Astrocyte (in vitro differentiated cells and primary cell): ENCODE measurements at regions not wholly inside any gene's neighbourhood (a gene's known extent, or its start where the extent isn't known, plus 50 kb on each side); places are given as distances from the start of the nearest gene placed in this dataset.
"Not testable (repeated sequence)": the region's sequence is repeated elsewhere in the genome, so short reads cannot be mapped to it uniquely, and the experiment has no call there.

Source experiments
- DNase-seq: peaks from one replicate; pipeline ENCODE4 v3.0.0-alpha.2; 2010; ENCODE audit warnings: low read depth
- FAIRE-seq: peaks from 2 replicates; lab custom pipeline; 2011; peaks lifted over from hg19 to GRCh38; lab: Jason Lieb, UNC
- H2AFZ ChIP-seq: 2 replicates; pipeline ENCODE4 v1.6.0; 2012; ENCODE audit warnings: low read depth, low read length, inconsistent platforms
- H3K27ac ChIP-seq: 2 replicates; pipeline ENCODE4 v1.5.1; 2011; ENCODE audit warnings: low read depth, low read length, inconsistent platforms
- H3K27me3 ChIP-seq: 2 replicates; pipeline ENCODE4 v1.6.0; 2011; ENCODE audit warnings: low read length, inconsistent platforms; ENCODE audit not compliant: insufficient read depth
- H3K36me3 ChIP-seq: 2 replicates; pipeline ENCODE4 v1.5.1; 2011; ENCODE audit warnings: low read length, inconsistent platforms; ENCODE audit not compliant: insufficient read depth
- H3K4me1 ChIP-seq: 2 replicates; pipeline ENCODE4 v1.5.1; 2011; ENCODE audit warnings: low read length, inconsistent platforms; ENCODE audit not compliant: insufficient read depth
- H3K4me2 ChIP-seq: 2 replicates; pipeline ENCODE4 v1.6.0; 2012; ENCODE audit warnings: low read length, inconsistent platforms
- H3K4me3 ChIP-seq: 2 replicates; pipeline ENCODE4 v1.5.1; 2011; ENCODE audit warnings: low read depth, mild to moderate bottlenecking, low read length, inconsistent platforms; ENCODE audit not compliant: insufficient read depth
- H3K79me2 ChIP-seq: 2 replicates; pipeline ENCODE4 v1.6.0; 2012; ENCODE audit warnings: mild to moderate bottlenecking, low read length, inconsistent platforms; ENCODE audit not compliant: insufficient read depth
- H3K9ac ChIP-seq: 2 replicates; pipeline ENCODE4 v1.6.0; 2012; ENCODE audit warnings: mild to moderate bottlenecking, low read length, inconsistent platforms
- H3K9me3 ChIP-seq: 2 replicates; pipeline ENCODE4 v1.5.1; 2012; ENCODE audit warnings: low read depth, mild to moderate bottlenecking, low read length, inconsistent platforms; ENCODE audit not compliant: insufficient read depth
- H4K20me1 ChIP-seq: 2 replicates; pipeline ENCODE4 v1.6.0; 2012; ENCODE audit warnings: low read length, inconsistent platforms; ENCODE audit not compliant: insufficient read depth
- H3K27ac Mint-ChIP-seq: one replicate; pipeline ENCODE4 v1.8.0; 2021; ENCODE audit warnings: mild to moderate bottlenecking, mixed read lengths; ENCODE audit not compliant: unreplicated experiment
- H3K27me3 Mint-ChIP-seq: one replicate; pipeline ENCODE4 v1.8.0; 2021; ENCODE audit warnings: low read depth, mixed read lengths; ENCODE audit not compliant: unreplicated experiment
- H3K36me3 Mint-ChIP-seq: one replicate; pipeline ENCODE4 v1.8.0; 2021; ENCODE audit warnings: low read depth, mixed read lengths; ENCODE audit not compliant: unreplicated experiment
- H3K4me1 Mint-ChIP-seq: one replicate; pipeline ENCODE4 v1.8.0; 2021; ENCODE audit warnings: low read depth, mixed read lengths; ENCODE audit not compliant: unreplicated experiment
- H3K4me3 Mint-ChIP-seq: one replicate; pipeline ENCODE4 v1.8.0; 2021; ENCODE audit warnings: mild to moderate bottlenecking, moderate library complexity, mixed read lengths; ENCODE audit not compliant: unreplicated experiment
- H3K9me3 Mint-ChIP-seq: one replicate; pipeline ENCODE4 v1.8.0; 2021; ENCODE audit warnings: mild to moderate bottlenecking, mixed read lengths; ENCODE audit not compliant: unreplicated experiment
- CTCF ChIP-seq: IDR thresholded peaks from 2 replicates; pipeline ENCODE4 v1.5.1; 2011; ENCODE audit warnings: low read depth, mild to moderate bottlenecking, inconsistent platforms, low read length, moderate library complexity; ENCODE audit not compliant: insufficient read depth
- EZH2 ChIP-seq: IDR thresholded peaks from 2 replicates; pipeline ENCODE4 v1.6.1; 2012; ENCODE audit warnings: mild to moderate bottlenecking, low read length, inconsistent platforms; ENCODE audit not compliant: insufficient read depth

GRCh38 chr10:53487019-53487983, 714.7 kb upstream of the MBL2 start:
- TF ChIP-seq CTCF = no peak
- no peak for TF ChIP-seq EZH2
- FAIRE-seq = no peak

DNA sequence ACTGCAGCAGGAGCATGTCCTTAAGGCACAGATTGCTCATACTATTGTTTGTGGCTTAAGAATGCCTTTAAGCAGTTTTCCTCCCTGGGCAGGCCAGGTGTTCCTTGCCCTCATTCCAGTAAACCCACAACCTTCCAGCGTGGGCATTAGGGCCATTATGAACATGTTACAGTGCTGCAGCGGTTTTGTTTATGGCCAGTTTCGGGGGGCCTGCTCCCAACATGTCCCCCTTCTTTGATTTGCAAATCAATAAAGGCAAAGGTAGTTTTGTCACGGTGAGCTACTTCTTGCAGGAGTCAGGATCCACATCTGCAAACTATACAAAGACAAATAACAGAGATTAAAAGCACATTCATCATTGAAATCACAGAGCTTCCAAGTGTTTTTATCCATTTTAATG, 712.8 kb upstream of the MBL2 start:
- H3K79me2 ChIP-seq, H3K4me3 Mint-ChIP-seq, H3K27ac Mint-ChIP-seq, FAIRE-seq, H4K20me1 ChIP-seq, H3K4me1 ChIP-seq, H2AFZ ChIP-seq, H3K27ac ChIP-seq, H3K36me3 Mint-ChIP-seq, H3K27me3 ChIP-seq, H3K4me3 ChIP-seq, H3K4me1 Mint-ChIP-seq, H3K4me2 ChIP-seq, H3K9ac ChIP-seq, H3K36me3 ChIP-seq, H3K27me3 Mint-ChIP-seq, DNase-seq, H3K9me3 ChIP-seq: not testable (repeated sequence)
- peaks cover 14% of the 10 kb centered on the region for H3K9me3 Mint-ChIP-seq

More at GRCh38 chr10:53487019-53487983, 714.7 kb upstream of the MBL2 start:
- Mint-ChIP-seq H3K27me3 (no peaks in the 10 kb centered on the region), H3K27ac (no peak overlapping the region), H3K36me3 (peaks cover 6% of the 10 kb centered on the region), H3K4me3 (no peak overlapping the region), H3K9me3 (peaks cover 14% of the 10 kb centered on the region), H3K4me1 (no peaks in the 10 kb centered on the region)
- no peaks in the 10 kb centered on the region for H3K4me1 ChIP-seq
- no peak overlapping the region for H2AFZ ChIP-seq
- H3K79me2 ChIP-seq = no peaks in the 10 kb centered on the region
- no peak overlapping the region for H3K4me3 ChIP-seq
- H3K27ac ChIP-seq = no peak overlapping the region
- no peak overlapping the region for H3K9ac ChIP-seq
- H3K4me2 ChIP-seq = no peak overlapping the region
- no peak for DNase-seq
- H3K27me3 ChIP-seq = no peaks in the 10 kb centered on the region
- H3K9me3 ChIP-seq = peaks cover 4% of the 10 kb centered on the region
- no peaks in the 10 kb centered on the region for H4K20me1 ChIP-seq
- no peaks in the 10 kb centered on the region for H3K36me3 ChIP-seq

DNA sequence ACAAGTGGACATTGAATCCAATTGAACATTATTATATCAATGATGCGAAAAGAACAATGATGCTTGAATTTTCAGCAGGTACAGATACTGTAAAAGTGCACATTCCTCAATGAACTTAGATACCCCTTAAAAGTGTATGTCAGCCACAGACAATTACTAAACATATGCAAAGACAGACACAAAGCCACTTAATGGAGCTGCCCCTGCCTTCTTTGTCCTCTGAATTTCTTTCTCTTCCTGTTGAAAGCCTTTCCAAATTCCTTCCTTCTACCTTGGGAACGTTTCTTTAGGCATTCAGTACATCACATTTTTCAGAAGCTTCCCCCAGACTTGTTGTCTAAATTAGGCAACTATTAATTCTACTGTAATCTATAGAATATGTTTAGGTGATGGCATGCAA, 706.8 kb upstream of the MBL2 start:
- Histone ChIP-seq H3K4me2 (no peak overlapping the region), H3K27ac (no peak overlapping the region), H3K9ac (no peak overlapping the region), H3K27me3 (no peaks in the 10 kb centered on the region), H3K9me3 (no peaks in the 10 kb centered on the region), H2AFZ (no peak overlapping the region), H3K36me3 (no peaks in the 10 kb centered on the region), H3K4me1 (no peaks in the 10 kb centered on the region), H3K4me3 (no peak overlapping the region), H4K20me1 (no peaks in the 10 kb centered on the region), H3K79me2 (no peaks in the 10 kb centered on the region)
- FAIRE-seq = no peak
- H3K9me3 Mint-ChIP-seq = no peaks in the 10 kb centered on the region
- H3K36me3 Mint-ChIP-seq = no peaks in the 10 kb centered on the region
- no peak for TF ChIP-seq EZH2
- TF ChIP-seq CTCF = no peak
- H3K27me3 Mint-ChIP-seq = no peaks in the 10 kb centered on the region
- no peak overlapping the region for H3K27ac Mint-ChIP-seq
- no peak overlapping the region for H3K4me3 Mint-ChIP-seq
- H3K4me1 Mint-ChIP-seq = peaks cover 6% of the 10 kb centered on the region
- DNase-seq = no peak
